ENCODE measurements at regions not wholly inside any gene's neighbourhood (a gene's known extent, or its start where the extent isn't known, plus 50 kb on each side); places are given as distances from the start of the nearest gene placed in this dataset.

- no peaks in the 10 kb centered on the region for H3K27me3 Mint-ChIP-seq (ENCODE audit: unreplicated experiment)
- no peak overlapping the region for H3K4me3 Mint-ChIP-seq (ENCODE audit: low read depth, unreplicated experiment)
- DNase-seq: no peak
- CTCF ChIA-PET: no interaction called here
- no peak for TF ChIP-seq CTCF (IDR thresholded peaks at IDR 0.05; ENCODE audit: unreplicated experiment)
- peaks cover 9% of the 10 kb centered on the region for H3K4me1 Mint-ChIP-seq (ENCODE audit: low read depth, unreplicated experiment)
- H3K36me3 Mint-ChIP-seq (ENCODE audit: insufficient read depth, unreplicated experiment): no peaks in the 10 kb centered on the region
- intact Hi-C loops (cut with micrococcal nuclease; ENCODE audit: unreplicated experiment): no loop called here
- H3K27ac Mint-ChIP-seq (ENCODE audit: unreplicated experiment): no peak overlapping the region
- peaks cover 4% of the 10 kb centered on the region for H3K9me3 Mint-ChIP-seq (ENCODE audit: low read depth, unreplicated experiment)
- BruUV-seq (replicated peaks): no TSS peak
Measured at GRCh38 chr3:153260681-153261080, 98.7 kb downstream of the RAP2B start.

GRCh38 chr3:153266619-153267018, 104.6 kb downstream of the RAP2B start:
- TF ChIP-seq CTCF (IDR thresholded peaks at IDR 0.05; ENCODE audit: unreplicated experiment): no peak
- Mint-ChIP-seq H3K4me3 (ENCODE audit: low read depth, unreplicated experiment) (no peak overlapping the region), H3K9me3 (ENCODE audit: low read depth, unreplicated experiment) (peaks cover 8% of the 10 kb centered on the region), H3K4me1 (ENCODE audit: low read depth, unreplicated experiment) (no peaks in the 10 kb centered on the region), H3K27me3 (ENCODE audit: unreplicated experiment) (no peaks in the 10 kb centered on the region), H3K27ac (ENCODE audit: unreplicated experiment) (no peak overlapping the region), H3K36me3 (ENCODE audit: insufficient read depth, unreplicated experiment) (no peaks in the 10 kb centered on the region)
- CTCF ChIA-PET: no interaction called here
- intact Hi-C loops (cut with micrococcal nuclease; ENCODE audit: unreplicated experiment): no loop called here
- no peak for DNase-seq
- BruUV-seq (replicated peaks): no TSS peak

GRCh38 chr3:153268564-153269279, 106.7 kb downstream of the RAP2B start:
- no peak overlapping the region for H3K4me3 Mint-ChIP-seq (ENCODE audit: low read depth, unreplicated experiment)
- BruUV-seq (replicated peaks): no TSS peak
- no peak for DNase-seq
- no peak for TF ChIP-seq CTCF (IDR thresholded peaks at IDR 0.05; ENCODE audit: unreplicated experiment)
- no peaks in the 10 kb centered on the region for H3K4me1 Mint-ChIP-seq (ENCODE audit: low read depth, unreplicated experiment)
- CTCF ChIA-PET: no interaction called here
- H3K27ac Mint-ChIP-seq (ENCODE audit: unreplicated experiment): no peak overlapping the region
- H3K36me3 Mint-ChIP-seq (ENCODE audit: insufficient read depth, unreplicated experiment): no peaks in the 10 kb centered on the region
- H3K9me3 Mint-ChIP-seq (ENCODE audit: low read depth, unreplicated experiment): peaks cover 6% of the 10 kb centered on the region
- intact Hi-C loops (cut with micrococcal nuclease; ENCODE audit: unreplicated experiment): no loop called here
- H3K27me3 Mint-ChIP-seq (ENCODE audit: unreplicated experiment): no peaks in the 10 kb centered on the region

- DNase-seq: no peak
- H3K4me3 Mint-ChIP-seq (ENCODE audit: low read depth, unreplicated experiment): no peak overlapping the region
- CTCF ChIA-PET: interaction anchor here (0.8 kb wide), 1 partner anchor 180 kb away, joined by 3 read pairs; no protein-coding TSS in a partner anchor
- H3K9me3 Mint-ChIP-seq (ENCODE audit: low read depth, unreplicated experiment): peaks cover 4% of the 10 kb centered on the region
- H3K4me1 Mint-ChIP-seq (ENCODE audit: low read depth, unreplicated experiment): no peaks in the 10 kb centered on the region
- no peaks in the 10 kb centered on the region for H3K36me3 Mint-ChIP-seq (ENCODE audit: insufficient read depth, unreplicated experiment)
- no peak overlapping the region for H3K27ac Mint-ChIP-seq (ENCODE audit: unreplicated experiment)
- no peak for TF ChIP-seq CTCF (IDR thresholded peaks at IDR 0.05; ENCODE audit: unreplicated experiment)
- intact Hi-C loops (cut with micrococcal nuclease; ENCODE audit: unreplicated experiment): no loop called here
- no TSS peak for BruUV-seq (replicated peaks)
- no peaks in the 10 kb centered on the region for H3K27me3 Mint-ChIP-seq (ENCODE audit: unreplicated experiment)
Measured at GRCh38 chr3:153269730-153270129, 107.7 kb downstream of the RAP2B start.
